Astrocyte of the cerebellum (primary cell): ENCODE measurements at regions not wholly inside any gene's neighbourhood (a gene's known extent, or its start where the extent isn't known, plus 50 kb on each side); places are given as distances from the start of the nearest gene placed in this dataset.

Source experiments
- DNase-seq: peaks from one replicate; pipeline ENCODE4 v3.0.0-alpha.2; 2011; ENCODE audit warnings: low read depth
- H3K4me3 ChIP-seq: 2 replicates; pipeline ENCODE4 v1.5.1; 2011; ENCODE audit warnings: mild to moderate bottlenecking, low read depth, low read length, moderate library complexity
- in situ Hi-C: cut with HindIII; loops from 2 replicates; pipeline ENCODE4 v1.10.0; 2017; ENCODE audit warnings: low sequenced_read_pairs
- TF ChIP-seq, protein P1 (sequence below): IDR thresholded peaks from 2 replicates; pipeline ENCODE4 v1.5.1; 2012; ENCODE audit warnings: low read length, low read depth, moderate library complexity, mild to moderate bottlenecking; ENCODE audit errors: missing control alignments

DNA sequence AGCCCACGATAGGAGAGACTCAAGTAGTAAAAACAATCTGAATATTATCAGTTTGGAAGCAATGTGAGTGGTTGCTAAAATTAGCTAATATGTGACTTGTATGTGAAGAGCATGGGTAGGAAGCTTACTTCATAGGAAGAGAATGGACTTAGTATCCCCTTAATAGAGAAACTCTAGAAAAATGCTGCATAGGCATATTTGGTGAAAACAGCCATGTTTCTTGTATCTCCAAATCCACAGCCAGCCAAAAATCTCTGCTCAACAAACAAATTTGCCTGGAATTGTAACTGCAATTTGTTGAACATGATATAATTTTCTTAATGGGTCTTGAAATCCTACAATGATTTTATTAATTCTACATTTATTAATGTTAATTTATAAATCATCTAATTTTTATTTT is 1252.9 kb upstream of the TMEM132C start:
- in situ Hi-C loops, result no loop called here

GRCh38 chr12:127024791-127025190 is 1242.2 kb upstream of the TMEM132C start:
- no peak for DNase-seq
- no peak overlapping the region for H3K4me3 ChIP-seq
- in situ Hi-C loops, result no loop called here
- TF ChIP-seq, protein P1, sequence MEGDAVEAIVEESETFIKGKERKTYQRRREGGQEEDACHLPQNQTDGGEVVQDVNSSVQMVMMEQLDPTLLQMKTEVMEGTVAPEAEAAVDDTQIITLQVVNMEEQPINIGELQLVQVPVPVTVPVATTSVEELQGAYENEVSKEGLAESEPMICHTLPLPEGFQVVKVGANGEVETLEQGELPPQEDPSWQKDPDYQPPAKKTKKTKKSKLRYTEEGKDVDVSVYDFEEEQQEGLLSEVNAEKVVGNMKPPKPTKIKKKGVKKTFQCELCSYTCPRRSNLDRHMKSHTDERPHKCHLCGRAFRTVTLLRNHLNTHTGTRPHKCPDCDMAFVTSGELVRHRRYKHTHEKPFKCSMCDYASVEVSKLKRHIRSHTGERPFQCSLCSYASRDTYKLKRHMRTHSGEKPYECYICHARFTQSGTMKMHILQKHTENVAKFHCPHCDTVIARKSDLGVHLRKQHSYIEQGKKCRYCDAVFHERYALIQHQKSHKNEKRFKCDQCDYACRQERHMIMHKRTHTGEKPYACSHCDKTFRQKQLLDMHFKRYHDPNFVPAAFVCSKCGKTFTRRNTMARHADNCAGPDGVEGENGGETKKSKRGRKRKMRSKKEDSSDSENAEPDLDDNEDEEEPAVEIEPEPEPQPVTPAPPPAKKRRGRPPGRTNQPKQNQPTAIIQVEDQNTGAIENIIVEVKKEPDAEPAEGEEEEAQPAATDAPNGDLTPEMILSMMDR, result no peak

More for the DNA sequence above, 1252.9 kb upstream of the TMEM132C start:
- H3K4me3 ChIP-seq, result no peak overlapping the region
- no peak for DNase-seq
- TF ChIP-seq, protein P1, result no peak

DNA sequence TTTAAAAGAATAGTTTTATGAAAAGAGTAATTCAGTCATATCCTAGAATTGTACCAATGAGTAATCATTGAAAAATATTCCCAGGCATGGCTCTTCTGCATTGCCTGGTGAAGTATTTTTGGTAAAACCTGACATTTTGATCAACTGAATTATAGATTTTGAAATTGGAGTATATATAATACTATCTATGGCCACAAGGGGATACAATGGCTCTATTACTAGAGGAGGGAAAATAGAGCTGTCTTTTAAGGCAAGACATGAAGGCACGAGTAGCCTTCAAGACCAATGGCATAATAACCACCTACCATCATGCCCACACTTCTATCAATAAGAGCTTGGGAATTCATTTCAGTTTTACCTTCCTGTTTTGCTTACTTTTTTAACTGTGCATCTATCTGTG is 1241.4 kb upstream of the TMEM132C start:
- in situ Hi-C loops, result no loop called here
- DNase-seq, result no peak
- TF ChIP-seq, protein P1, result no peak

DNA sequence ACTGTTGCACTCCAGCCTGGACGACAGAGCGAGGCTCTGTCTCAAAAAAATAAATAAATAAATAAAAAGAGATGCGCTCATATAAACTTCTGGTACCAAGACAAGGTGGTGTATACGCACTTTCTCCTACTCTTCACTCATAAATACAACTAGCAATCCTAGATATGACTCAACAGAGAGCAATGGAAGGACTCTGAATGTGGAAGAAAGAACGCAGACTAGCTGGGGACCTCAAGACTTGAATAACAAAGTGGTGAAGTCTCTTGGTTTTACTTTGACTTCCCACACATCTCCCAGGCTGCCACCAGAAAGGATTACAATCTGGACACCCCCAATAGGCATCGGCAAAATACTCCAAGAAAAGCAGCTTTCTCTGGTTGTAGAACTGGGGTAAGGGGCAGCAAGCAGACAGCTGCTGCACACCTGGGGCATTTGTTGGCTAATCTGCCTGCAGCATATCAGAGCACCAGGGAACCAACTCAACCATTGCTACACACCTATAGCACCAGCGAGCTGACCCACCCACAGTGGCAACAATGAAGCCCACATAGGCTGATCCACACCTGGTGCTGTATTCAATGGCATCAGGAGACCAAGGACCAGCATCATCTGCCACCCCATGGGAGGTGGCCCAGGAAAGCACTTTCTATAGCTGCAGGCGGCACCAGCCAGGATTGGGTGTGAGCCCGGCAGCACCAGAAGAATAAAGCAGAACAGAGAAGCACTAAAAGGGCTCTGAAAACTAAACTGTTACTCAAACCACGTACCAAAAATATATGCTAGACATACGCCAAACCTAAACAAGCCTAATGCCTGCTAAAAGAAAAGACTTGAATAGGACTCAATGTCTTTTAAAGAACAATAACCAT is 1231.7 kb upstream of the TMEM132C start:
- in situ Hi-C loops, result no loop called here
- no peak overlapping the region for H3K4me3 ChIP-seq
- TF ChIP-seq, protein P1, result no peak
- no peak for DNase-seq

More for the DNA sequence above, 1241.4 kb upstream of the TMEM132C start:
- no peak overlapping the region for H3K4me3 ChIP-seq

DNA sequence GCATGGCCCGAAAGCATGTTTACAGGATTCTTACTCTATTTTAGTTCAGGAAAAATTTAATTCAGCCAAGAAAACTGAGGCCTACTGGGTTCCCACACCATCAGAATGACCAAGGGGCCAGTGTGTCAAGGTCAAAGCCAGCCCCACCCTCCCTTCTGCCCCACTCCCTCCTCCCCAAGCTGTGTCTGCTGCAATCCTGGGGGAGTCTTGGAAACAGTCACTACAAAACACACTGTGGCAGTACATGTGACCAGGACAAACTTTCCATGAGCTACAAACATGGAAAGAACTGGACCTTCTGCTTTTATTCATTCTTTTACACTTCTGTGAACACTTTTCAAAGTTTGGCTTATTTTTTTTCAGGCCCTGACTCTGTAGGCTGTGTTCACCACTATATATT is 1228.8 kb upstream of the TMEM132C start:
- TF ChIP-seq, protein P1, result no peak
- no peak for DNase-seq
- in situ Hi-C loops, result no loop called here
- H3K4me3 ChIP-seq, result no peak overlapping the region

DNA sequence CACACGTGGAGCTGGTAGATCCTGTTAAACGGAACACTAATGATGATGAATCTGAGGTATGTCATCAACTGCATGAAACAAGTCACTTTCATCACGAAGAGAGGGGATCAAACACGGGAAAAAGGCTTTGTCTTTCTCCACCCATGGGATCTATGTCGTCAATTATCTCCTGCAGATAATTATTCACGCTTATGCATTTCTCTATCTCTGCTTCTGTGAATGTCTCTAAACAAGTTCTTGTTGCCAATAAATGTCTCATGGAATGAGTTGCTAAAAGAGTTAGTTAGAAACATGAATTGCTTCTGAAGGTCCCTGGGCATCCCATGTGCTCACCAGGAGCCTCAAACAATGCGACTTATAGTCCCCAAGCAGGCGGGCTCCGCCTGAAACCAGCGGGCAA is 1228.2 kb upstream of the TMEM132C start:
- DNase-seq, result no peak

More for the DNA sequence above, 1228.2 kb upstream of the TMEM132C start:
- in situ Hi-C loops, result no loop called here
- H3K4me3 ChIP-seq, result no peak overlapping the region
- TF ChIP-seq, protein P1, result no peak
